Stimulated activated CD8-positive, alpha-beta memory T cell treated with anti-CD3 and anti-CD28 coated beads, Interleukin-12 subunit alpha, Interleukin-12 subunit beta, amount 100 ng/mL, for 4 hours (primary cell): ENCODE measurements at regions not wholly inside any gene's neighbourhood (a gene's known extent, or its start where the extent isn't known, plus 50 kb on each side); places are given as distances from the start of the nearest gene placed in this dataset.

Source experiments
- DNase-seq: peaks from one replicate; pipeline ENCODE4 v3.0.0-alpha.2; 2020; ENCODE audit warnings: low read depth

DNA sequence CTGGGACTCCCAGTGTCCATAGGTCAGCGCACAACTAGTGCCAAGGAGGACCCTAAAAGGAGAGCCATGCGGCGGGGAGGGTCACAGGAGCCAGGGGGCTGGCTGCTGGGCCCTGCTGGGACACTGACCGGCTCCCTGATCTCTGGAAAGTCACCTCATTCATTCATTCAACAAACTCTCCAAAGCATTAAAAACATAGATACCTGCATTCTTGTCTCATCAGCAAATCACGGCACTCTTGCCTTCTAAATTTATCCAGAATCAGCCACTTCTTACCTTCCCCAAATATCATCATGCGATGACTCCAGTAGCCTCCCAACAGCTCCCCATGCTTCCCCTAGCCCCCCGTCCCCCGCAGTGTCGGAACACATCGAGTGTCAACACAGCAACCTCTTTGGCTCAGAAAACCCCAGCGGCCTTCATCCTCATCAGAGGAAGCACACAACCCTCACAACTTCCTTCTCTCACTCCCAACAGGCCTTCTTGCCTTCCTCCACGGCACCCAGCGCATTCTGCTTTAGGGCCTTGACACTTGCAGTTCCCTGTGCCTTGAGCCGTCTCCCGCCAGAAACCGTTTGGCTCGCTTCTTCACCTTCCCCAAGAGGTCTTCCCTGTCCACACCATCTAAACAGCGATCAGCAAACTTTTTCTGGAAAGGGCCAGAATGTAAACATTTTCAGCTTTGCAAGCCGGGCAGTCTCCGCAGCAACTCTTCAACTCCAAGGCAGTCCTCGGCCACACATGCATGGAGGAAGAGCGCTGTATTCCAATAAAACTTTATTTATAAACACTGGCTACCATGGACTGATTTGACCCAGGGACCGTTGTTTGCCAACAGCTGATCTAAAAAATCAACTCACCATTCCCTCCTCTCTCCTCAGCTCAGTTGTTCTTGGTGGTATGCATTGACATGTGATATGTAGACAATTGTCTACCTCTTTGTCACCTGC, 119.5 kb upstream of the TNRC6C start:
- no peak for DNase-seq

DNA sequence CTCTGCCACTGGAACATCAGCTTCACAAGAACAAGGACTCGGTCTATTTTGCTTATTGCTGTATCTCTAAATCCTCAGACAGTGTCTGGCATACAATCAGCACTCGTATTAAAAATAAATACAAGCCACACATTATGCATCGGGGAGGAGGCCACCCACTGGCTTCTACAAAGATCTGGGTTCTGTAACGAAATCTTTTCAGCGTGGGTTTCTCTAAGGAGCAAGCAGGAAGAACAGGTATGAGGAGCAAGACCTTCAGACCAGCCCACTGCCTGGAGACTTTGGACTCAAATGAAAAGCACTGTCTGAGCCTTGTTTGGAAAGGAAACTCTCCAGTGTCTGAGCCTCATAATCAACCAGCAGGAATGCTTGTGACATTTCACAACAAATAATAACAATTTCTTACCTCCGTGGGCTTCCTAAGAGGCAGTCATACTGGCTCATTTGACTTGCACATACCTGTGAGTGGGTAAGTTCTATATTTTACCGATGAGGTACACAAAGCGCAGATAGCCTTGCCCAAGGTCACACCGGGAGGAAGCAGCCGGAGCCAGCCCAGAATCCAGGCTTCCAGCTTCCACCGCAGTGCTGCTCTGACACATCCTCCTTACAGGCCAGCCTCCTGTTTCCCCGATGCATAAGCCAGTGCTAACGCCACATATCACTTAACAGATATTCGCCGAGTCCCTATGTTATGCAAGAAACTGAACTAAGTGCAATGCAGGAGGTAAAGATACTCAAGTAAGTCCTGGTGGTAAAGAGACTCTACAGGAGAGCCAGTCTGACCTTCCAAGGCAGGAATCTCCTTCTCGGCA, 118.6 kb upstream of the TNRC6C start:
- DNase-seq: no peak

DNA sequence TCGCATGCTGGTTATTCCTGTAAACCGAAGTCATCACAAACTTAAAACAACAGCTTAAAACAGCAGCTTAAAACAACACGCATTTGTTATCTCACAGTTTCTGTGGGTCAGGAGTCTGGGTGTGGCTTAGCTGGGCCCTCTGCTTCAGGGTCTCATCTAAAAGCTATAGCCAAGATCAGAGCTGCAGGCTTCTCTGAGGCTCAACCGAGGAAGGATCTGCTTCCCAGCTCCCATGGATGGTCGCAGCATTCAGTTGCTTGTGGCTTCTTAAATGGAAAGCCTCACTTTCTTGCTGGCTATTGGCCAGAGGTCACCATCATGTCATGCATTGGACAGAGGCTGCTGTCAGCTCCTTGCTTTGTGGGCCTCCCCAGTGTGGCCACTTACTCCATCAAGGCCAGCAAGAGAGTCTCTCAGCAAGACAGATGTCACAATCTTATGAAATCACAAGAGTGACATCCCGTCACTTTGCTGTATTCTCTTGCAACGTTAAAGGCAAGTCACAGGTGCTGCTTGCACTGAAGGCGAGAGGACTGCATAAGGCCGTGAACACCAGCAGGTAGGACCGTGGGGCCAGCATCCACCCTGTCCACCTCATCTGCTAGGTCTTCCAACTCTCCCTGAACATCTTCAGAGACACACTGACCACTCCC, 117.9 kb upstream of the TNRC6C start:
- DNase-seq: no peak

DNA sequence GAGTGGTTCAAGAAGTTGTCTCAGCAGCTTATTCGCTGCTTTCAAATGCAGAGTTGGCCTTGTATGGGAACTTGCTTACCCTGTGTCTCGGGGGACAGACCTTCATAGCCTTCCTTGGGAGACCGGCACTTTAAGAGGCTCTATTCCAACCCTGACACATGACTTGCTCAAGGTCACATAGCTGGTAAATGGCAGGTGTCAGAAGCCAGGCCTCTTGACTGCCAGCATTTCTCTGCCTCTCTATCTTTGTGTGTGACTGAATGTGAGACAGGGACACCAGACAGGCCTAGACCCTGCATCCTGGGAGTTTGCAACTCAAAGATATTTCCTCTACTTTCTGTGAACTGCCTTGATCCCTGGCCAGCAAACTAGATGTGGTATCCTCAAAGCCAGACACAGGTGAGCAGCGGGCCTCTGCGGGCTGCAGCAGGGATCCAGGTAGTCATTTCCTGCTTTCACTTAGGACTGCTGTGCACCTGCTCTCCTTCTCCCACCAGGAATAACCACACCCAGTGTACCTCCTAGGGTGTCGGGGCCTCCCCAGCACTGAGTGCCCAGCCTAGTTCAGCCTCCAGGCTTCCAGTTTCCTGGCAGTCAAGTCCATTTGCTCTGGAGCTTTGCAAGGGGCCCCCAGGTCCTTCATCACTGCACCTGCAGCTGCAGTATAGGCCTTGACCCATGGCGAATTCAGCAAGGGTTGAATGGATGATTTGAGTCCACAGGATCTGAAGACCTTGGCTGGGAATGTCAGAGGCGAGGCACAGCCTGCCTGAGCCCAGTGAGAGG, 116.6 kb upstream of the TNRC6C start:
- no peak for DNase-seq

DNA sequence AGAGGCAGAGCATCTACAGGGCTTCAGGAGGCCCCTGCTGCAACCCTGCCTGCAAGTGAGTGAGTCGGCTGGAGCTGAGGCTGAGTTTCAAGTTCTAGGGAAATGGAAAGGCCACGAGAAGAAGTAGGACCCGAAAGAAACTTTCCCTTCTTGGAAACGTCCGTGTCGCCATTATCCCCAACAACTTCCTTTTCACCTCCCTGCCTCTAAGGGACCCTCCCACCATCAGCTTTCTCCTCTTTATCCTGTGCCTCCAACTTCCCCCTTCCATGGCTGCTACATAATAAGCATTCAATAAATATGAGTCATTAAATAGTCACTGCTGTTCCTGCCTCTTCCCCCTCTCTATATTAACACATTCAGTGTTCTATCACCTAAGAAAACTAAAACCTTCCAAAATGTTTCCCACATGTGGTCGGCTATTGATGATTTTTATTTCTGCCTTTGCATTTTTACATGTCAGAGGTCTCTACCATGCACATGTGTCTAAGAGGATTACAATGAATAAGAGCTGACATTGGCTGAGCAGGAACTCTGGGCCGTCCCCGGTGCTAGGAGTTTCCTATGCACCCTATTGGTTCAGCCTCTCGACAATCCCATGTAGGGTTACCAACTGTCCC, 115.9 kb upstream of the TNRC6C start:
- DNase-seq: no peak

DNA sequence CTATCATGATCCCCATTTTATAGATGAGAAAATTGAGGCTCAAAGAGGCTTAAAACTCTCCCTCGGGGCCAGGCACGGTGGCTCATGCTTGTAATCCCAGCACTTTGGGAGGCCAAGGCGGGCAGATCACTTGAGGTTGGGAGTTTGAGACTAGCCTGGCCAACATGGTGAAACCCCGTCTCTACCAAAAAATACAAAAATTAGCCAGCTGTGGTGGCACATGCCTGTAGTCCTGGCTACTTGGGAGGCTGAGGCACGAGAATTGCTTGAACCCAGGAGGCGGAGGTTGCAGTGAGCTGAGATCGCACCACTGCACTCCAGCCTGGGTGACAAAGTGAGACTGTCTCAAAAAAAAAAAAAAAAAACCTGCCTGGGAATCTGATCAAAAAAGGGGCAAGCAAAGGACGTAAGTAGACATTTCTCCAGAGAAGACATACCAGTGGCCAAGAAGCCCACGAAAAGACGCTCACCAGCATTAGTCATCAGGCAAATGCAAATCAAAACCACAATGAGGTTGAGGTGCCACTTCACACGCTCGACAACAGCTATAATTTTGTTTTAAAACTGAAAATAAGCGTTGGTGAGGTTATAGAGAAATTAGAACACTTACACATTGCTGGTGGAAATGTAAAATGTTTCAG, 115.1 kb upstream of the TNRC6C start:
- peak; percentile 46 for DNase-seq

DNA sequence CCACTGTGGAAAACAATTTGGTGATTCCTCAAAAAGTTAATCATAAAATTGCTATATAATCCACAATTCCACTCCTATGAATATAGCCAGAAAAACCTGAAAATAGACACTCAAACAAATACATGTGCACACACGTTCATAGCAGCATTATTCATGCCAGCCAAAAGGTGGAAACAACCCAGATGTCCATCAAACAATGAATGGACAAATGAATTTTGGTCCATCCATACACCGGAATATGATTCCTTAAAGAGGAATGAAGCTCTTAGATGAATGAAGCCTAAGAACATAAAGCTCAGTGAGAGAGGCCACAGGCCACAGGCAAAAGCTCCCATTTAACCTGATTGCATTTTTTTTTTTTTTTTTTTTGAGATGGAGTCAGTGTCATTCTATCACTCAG, 114.6 kb upstream of the TNRC6C start:
- DNase-seq: no peak

DNA sequence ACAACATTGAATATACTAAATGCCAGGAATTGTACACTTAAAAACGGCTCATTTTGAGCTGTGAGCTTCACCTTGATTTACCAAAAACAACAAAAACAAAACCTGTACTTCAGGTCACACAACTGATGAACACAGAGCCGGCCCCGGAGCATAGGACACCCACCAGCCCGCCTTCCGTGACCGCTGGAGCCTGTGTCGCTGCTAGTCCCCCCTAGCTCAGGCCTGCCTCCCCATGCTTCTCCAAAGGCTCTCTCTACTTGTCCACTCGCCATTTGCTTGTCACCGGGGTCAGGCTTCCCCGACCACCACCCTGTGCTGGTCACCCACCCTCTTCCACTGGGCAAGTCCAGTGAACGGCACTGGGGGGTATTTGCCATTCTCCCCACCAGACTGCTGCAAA, 113.8 kb upstream of the TNRC6C start:
- DNase-seq: no peak

DNA sequence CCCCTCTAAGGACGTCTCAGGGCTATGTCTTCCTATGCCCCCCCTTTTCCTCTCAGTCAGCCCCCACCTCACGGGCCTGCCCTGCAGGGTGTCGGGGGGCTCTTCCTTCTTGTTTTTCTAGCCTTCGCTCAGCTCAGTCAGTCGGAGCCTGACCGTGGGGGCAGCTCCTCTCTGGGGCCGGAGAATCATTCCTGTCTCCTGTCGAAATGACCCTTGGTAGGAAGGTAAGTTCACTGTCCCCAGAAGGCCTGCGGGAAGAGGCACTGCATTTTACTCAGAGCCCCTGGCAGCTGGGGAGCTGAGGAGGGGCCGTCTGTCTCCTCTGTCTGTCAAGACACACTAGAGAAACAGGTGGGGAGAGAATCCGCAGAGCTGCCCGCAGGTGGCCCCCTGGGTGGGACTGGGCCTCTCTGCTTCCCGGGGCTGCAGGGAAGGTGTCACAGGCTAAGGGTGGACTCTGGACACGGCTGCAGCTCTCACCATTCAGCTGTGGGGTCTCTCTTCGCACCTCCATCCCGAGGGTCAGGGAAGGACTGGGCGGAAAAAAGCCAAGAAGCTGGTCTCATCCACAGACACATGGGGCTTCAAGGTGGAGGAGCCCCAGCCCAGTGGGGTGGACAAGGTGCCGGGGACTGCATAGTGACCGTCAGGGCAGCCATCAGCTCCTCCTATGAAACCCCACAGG, 112.8 kb upstream of the TNRC6C start:
- no peak for DNase-seq

DNA sequence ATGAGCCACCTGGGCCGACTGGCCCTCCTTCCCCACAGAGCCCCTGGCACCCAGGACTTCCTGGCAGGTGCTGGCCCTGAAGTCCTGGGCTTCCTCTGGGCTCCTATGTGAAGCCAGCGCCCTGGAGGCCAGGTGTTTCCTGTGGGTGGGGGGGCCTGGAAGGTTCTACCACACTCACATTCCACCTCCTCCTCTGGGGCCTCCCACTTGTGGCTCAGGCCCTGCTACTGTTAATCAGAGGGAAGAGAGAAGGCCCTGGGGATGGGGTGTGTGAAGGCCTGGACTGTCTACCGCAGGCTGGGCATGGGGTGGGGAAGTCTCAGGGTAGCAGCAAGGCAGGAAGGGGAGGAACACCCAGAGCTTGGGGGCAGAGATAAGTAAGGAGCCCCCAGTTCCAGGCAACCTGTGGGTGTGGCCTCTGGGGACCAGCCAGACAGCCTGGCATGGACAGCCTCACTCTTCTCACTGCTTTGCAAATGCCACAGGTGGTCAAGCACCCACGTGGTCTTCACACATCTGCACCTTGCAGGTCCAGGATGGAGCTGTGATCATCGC, 111.9 kb upstream of the TNRC6C start:
- DNase-seq: no peak

DNA sequence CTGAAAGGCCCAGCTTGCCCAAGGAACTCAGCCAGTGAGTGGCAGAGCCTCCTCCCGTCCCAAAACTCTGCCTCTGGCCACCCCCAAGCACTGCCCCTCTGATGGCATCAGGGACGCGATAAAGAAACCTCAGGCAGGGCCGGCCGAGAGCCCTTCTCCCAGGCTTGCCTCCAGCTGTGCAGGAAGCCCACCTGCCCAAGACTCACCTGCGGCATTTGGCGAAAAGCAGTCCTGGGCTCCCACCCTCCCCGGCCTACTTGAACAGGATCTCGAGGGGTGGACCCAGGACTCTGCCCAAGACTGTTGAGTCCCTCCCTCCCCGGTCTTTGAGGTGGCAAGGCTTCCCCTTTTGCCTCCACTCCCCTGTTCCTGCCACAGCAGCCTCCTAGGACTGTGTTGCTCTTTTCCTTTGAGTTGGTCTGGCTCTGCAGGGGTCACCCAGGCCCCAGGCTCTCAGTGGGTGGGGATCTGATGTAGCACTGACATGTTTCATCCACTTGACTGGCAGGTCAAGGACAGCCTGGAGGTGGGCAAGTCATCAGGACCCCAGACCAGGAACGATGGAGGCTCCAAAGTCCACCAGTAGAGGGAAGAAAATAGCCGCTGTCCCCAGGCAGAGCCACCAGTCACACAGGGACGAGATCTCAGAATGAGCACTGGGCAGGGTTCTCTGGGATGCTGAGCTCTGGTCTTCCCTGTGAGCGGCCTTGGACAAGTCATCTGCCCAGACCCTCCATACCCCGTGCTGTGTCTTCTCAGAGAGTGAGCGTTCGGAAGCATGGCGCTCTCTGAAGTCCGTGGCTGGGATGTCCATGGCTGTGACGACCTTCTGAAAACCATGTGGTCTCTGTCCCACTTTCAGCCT, 111.0 kb upstream of the TNRC6C start:
- DNase-seq: no peak

DNA sequence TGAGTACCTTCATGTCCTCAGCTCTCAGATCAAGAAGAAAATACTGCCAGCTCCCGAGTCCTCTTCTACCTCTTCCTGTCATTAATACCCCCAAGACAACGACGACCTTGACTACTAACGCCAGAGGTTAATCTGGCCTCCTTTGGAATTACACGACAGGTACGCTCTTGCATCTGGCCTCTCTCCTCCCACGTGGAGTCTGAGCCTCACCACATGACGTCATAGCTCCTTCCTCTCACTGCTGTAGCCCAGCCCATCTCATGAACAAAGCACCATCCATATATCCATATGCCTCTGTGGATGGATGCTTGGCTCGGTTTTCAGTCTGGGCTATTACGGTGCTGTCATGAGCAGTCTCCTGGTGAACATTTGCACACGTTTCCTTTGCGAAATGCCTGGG, 110.2 kb upstream of the TNRC6C start:
- DNase-seq: no peak

DNA sequence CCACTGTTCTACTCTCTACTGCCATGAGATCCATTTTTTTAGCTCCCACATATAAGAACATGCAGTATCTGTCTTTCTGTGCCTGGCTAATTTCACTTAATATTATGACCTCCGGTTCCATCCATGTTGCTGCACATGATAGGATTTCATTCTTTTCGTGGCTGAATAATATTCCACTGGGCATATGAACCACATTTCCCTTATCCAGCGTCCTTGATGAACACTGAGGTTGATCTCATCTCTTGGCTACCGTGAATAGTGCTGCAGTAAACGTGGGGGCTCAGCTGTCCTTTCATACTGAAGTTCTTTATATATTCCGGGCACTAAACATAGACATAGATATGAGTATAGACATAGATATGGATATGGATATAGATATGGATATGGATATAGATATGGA, 109.3 kb upstream of the TNRC6C start:
- no peak for DNase-seq

DNA sequence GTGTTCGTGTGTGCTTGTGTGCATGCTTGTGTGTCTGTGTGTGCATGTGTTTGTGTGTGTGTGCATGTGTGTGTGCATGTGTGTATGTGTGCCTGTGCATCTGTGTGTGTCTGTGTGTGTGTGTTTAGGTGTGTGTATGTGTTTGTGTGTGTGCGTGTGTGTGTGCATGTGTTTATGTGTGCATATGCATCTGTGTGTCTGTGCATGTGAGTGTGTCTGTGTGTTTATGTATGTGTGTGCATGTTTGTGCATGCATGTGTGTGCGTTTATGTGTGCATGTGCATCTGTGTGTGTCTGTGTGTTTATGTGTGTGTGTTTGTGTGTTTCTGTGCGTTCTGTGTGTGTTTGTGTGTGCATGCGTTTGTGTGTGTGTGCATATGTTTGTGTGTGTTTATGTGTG, 106.6 kb upstream of the TNRC6C start:
- DNase-seq: no peak

DNA sequence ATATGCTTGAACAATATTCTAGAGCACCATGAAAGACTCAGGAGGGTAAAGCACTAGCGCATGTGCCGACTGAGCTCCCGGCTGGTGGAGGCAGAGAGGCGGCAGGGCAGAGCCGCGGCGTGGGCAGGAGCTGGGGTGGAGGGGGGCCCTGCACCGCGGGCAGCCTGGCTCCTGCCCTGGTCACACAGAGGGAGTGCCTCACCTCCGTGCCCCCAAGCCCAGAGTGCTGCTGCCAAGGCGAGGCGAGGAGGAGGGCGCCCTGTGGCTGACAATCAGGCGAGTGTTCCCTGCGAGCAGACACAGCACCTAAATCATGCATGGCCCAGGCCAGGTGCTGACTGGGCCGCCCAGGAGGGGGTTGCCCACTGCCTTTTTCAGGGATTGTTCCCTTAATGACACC, 105.8 kb upstream of the TNRC6C start:
- no peak for DNase-seq

DNA sequence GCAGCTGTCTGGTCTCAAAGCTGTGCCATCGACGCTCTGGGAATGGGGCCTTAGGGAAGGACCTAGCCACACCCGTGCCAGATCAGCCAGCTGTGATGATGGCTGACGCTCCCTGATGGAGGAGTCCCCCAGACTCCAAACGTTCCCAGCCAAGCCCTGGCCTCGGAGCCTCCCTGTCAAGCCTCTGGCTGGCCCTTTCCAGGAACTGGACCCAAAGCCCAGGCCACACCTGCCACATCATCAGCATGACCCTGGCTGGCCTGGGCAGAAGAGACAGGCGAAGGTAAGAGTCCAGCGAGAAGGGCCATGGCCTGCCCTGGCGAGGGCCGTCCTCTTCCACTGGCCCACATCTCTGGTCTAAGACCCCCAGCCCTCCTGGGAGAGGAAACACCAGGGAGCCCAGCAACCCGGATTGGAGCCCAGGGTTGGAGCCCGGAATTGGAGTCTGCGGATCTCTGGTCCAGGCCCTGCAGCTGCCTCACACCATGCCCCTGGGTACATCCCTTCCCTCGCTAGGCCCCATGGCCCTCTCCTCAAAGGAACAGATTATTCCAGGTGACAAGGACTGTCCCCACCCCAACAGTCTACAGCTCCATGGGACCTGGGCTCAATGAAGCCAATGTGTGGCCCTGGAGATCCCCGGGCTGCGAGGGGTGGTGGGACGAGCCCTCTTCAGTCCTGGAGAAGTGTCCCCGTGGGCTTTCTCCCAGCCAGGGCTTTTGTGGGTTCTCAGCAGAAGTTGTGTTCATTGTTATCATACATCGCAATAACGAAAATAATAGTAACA, 105.1 kb upstream of the TNRC6C start:
- DNase-seq: no peak

DNA sequence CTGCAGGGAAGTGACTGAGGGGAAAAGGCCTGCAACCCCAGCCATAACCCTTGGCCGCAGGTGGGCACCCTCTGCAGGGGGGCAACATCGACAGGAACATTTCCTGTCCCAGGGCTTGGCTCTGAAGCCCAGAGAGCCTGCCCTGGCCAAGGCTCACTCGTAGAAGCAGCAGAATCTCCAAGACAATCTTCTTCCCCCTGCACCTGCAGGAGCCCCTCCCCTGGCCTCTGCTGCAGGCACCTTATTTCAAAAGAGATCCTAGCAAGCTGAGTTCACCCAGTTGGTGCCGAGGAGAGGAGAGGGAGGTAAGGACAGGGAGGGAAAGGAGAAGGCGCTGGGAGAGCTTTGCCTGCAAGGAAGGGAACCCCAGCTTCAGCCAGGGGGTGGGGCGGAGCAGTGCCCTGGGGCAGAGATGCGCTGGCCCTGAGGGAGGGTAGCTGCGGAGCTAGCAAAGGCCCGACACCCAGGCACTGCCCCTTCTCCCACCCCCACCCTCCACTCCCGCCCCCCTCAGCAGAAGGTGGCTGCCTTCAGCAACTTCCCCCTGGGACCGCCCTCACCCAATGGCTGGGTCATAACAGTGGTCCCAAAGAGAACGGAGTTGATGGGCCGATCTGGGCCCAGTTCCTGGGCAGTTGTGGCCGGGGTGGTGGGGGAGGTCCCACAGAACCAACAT, 104.3 kb upstream of the TNRC6C start:
- DNase-seq: no peak
